IPS-18a (cell line): ENCODE measurements at regions not wholly inside any gene's neighbourhood (a gene's known extent, or its start where the extent isn't known, plus 50 kb on each side); places are given as distances from the start of the nearest gene placed in this dataset.

Experiments used
- H3K27ac ChIP-seq: one replicate; pipeline ENCODE4 v1.5.1; 2013; ENCODE audit warnings: low read length
- H3K27me3 ChIP-seq: one replicate; pipeline ENCODE4 v1.6.1; 2013; ENCODE audit warnings: mild to moderate bottlenecking, low read length; ENCODE audit not compliant: control insufficient read depth, insufficient read depth
- H3K36me3 ChIP-seq: one replicate; pipeline ENCODE4 v1.6.1; 2013; ENCODE audit warnings: low read depth, low read length; ENCODE audit not compliant: control insufficient read depth
- H3K4me1 ChIP-seq: one replicate; pipeline ENCODE4 v1.6.1; 2013; ENCODE audit warnings: low read depth, low read length; ENCODE audit not compliant: control insufficient read depth
- H3K4me3 ChIP-seq: one replicate; pipeline ENCODE4 v1.5.1; 2013; ENCODE audit warnings: low read length
- H3K9ac ChIP-seq: one replicate; pipeline ENCODE4 v1.6.1; 2013; ENCODE audit warnings: mild to moderate bottlenecking, low read length, moderate library complexity
- H3K9me3 ChIP-seq: one replicate; pipeline ENCODE4 v1.6.1; 2013; ENCODE audit warnings: low read depth, low read length; ENCODE audit not compliant: control insufficient read depth

DNA sequence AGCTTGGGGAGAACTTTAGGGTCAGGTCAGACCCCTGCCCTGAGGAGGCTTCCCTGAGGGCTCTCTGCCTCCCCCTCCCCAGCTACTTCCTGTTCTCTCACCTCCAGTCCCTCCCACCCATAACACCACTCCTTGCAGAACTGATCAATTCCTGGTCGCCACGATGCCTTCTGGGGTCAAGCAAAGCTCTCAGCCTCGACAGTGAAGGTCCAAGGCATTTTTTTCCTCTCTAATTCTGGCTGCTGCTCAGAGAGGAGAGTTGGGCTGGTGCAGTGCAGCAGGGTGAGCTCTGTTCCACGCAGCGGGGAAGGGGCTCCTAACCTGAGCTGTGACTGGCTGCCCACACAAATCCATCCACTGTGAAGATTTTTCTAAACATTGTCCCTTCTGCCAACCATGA is 628.4 kb downstream of the BRD1 start:
- Histone ChIP-seq H3K9me3 (no peaks in the 10 kb centered on the region), H3K9ac (no peak overlapping the region), H3K4me1 (peaks cover 15% of the 10 kb centered on the region), H3K4me3 (no peak overlapping the region), H3K27me3 (no peaks in the 10 kb centered on the region), H3K36me3 (no peaks in the 10 kb centered on the region), H3K27ac (no peak overlapping the region)

DNA sequence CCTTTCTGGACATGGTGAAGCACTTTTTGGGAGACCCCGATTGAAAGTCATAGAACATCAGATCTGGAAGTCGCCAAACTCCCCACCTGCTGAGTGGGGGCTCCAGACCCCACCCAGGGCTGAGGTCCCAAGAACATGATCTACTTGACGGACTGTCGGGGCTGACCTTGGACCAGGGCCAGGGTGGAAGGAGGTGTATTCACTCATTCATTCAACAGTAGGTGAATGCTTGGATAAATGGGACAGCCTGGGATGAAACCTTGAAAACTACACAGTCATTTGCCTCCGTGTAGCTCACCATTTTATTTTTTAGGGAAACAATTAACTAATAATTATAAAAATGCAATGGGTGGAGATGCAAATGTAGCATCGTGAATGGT is 629.0 kb downstream of the BRD1 start:
- Histone ChIP-seq H3K9me3 (no peaks in the 10 kb centered on the region), H3K36me3 (no peaks in the 10 kb centered on the region), H3K27me3 (no peaks in the 10 kb centered on the region)

DNA sequence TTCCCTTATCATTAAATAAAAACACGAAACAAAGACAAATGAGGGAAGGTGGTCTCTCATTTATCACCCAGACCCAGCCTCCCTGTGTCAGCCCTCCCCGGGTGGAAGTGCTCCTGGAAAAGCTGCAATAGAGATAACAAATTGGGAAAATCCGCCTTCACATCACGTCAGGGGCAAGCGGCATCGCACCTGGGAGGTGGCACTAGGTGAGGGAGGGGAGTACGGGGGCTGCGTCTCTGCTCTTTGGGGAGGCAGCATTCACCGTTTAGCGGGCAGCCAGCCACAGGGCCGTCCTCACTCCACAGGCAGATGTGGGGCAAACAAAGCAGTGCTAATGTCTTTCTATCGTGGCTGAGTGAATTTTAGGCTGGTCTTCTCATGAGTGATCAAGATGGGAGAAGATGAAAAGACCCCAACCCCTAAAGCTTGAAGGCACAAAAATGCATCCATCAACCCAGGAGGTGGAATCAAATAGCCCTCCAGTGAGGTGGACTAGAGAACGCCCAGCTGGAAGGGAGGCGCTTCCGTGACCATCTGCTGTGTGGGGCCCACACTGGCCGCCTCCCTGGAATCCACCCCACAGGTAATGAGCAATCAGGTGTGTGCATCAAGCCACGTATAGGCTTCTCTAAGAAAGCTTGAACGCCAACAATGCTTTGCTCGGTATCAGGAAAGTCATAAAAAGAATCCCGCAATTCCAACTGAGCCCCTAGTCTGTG is 629.5 kb downstream of the BRD1 start:
- Histone ChIP-seq H3K4me1 (peaks cover 15% of the 10 kb centered on the region), H3K9me3 (no peaks in the 10 kb centered on the region), H3K27me3 (no peaks in the 10 kb centered on the region), H3K27ac (no peak overlapping the region), H3K4me3 (no peak overlapping the region), H3K9ac (no peak overlapping the region), H3K36me3 (no peaks in the 10 kb centered on the region)

More for the DNA sequence above, 629.0 kb downstream of the BRD1 start:
- Histone ChIP-seq H3K4me1 (peaks cover 15% of the 10 kb centered on the region), H3K9ac (no peak overlapping the region), H3K27ac (no peak overlapping the region), H3K4me3 (no peak overlapping the region)

DNA sequence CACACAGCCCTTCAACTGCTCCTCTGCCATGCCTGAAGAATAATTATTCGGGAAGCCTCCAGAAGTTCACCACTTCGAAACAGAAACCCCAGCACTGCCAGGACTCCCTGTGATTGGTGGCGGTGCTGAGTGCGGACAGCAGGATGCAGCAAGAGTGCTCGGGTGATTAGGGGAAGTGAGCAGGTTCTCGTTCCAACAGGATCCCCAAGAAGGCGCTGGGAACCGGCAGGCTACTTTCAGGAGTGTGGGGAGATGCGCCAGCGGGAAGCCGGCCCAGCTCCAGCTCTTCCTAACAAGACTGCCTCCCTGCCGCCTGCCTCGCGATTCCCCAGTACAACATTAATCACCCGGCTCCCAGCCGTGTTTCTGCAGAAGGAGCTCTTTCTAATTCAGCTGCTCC is 630.2 kb downstream of the BRD1 start:
- no peaks in the 10 kb centered on the region for H3K27me3 ChIP-seq
- no peak overlapping the region for H3K27ac ChIP-seq
- H3K36me3 ChIP-seq, result no peaks in the 10 kb centered on the region
- H3K4me3 ChIP-seq, result no peak overlapping the region
- no peaks in the 10 kb centered on the region for H3K9me3 ChIP-seq
- no peak overlapping the region for H3K9ac ChIP-seq
- peaks cover 15% of the 10 kb centered on the region for H3K4me1 ChIP-seq

DNA sequence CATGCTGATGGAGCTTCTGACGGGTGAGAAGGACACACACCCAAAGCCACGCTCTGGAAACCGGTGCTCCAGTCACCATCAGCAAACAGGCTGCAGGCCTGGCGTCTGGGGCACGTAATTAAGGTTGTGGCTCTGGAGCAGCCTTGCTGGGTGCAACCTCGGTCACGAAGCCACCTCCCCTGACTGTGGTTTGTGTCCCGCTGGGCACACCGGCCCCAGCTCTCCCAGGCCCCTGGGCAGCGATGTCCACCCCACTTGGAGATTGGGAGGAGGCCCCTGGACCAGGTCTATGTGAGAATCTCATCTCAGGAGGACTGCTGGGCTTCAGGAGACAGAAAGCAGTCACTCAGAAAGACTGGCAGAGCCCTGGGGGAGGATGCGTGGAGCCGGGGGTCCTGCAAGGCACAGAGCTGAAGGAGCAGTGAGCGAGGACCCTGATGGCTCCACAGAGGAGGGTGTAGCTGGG is 631.6 kb downstream of the BRD1 start:
- peaks cover 15% of the 10 kb centered on the region for H3K4me1 ChIP-seq
- H3K36me3 ChIP-seq, result no peaks in the 10 kb centered on the region
- H3K9me3 ChIP-seq, result no peaks in the 10 kb centered on the region
- no peak overlapping the region for H3K27ac ChIP-seq
- no peaks in the 10 kb centered on the region for H3K27me3 ChIP-seq
- H3K9ac ChIP-seq, result no peak overlapping the region
- no peak overlapping the region for H3K4me3 ChIP-seq

DNA sequence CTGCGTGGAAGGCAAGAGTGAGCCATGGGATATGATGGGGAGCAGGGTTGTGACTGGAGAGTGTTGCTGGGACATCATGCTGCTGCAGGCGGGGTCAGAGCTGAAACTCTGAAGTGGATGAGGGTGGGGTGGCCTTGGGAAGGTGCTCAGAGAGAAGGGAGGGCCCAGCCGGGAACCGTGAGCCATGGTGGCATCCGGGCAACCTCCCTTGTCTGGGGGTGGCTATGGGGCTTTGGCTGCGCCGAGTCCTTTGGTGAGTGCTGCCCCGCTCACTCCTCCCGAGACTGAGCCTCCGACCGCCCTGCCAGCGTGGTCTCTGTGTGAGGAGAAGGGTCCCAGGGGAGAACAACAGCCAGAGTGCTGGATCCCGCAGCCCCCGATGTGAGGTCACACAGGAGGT is 632.0 kb downstream of the BRD1 start:
- peaks cover 15% of the 10 kb centered on the region for H3K4me1 ChIP-seq
- no peak overlapping the region for H3K27ac ChIP-seq
- no peaks in the 10 kb centered on the region for H3K36me3 ChIP-seq
- no peaks in the 10 kb centered on the region for H3K27me3 ChIP-seq
- H3K9me3 ChIP-seq, result no peaks in the 10 kb centered on the region
- H3K4me3 ChIP-seq, result no peak overlapping the region
- H3K9ac ChIP-seq, result no peak overlapping the region

DNA sequence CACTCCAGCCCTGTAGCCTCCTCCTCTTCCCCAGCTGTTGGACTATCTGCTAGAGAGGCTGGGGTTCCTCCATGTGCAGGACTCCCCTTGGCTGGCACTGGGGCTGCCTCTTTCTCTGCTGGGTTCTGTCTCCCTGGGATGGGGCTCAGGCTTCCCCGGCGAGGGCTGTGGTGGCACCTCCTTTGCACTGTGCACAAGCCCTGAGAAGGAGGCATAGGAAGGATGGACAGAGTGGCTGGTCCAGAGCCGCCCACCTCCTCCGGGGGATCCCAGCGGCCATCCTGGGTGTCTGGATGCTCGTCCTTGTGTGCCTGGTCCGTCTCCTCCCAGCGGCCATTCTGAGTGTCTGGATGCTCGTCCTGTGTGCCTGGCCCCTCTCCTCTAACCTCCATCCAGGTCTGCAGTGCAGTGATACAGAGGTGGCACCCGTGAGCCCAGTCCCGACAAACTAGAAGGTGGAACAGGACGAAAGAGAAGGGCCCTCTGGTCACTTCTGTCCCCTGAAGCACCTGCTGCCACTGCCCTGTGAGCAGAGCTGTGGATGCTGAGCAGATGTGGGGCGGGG is 633.7 kb downstream of the BRD1 start:
- Histone ChIP-seq H3K27ac (no peak overlapping the region), H3K4me3 (no peak overlapping the region), H3K4me1 (peaks cover 15% of the 10 kb centered on the region), H3K9me3 (no peaks in the 10 kb centered on the region), H3K9ac (no peak overlapping the region), H3K27me3 (no peaks in the 10 kb centered on the region), H3K36me3 (no peaks in the 10 kb centered on the region)

DNA sequence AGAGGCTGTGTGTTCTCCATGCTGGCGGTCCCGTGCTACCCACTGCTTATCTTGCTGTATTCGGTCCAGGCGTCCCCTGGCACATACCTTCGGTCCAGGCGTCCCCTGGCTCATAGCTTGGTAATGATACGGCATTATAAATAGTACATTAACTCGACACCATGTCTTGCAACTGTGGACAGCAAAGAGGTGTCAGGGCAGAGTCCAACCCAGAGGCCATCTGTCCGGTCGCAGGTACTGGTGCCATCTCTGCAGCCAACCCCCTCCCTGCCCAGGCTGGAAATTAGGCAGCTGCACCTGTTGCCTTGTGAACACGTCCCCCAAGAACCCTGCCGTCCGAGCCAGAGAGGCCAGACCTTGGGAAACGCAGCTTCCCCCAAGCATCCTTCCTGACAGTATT is 634.3 kb downstream of the BRD1 start:
- no peaks in the 10 kb centered on the region for H3K27me3 ChIP-seq
- no peak overlapping the region for H3K27ac ChIP-seq
- no peak overlapping the region for H3K9ac ChIP-seq
- no peak overlapping the region for H3K4me3 ChIP-seq
- no peaks in the 10 kb centered on the region for H3K9me3 ChIP-seq
- H3K4me1 ChIP-seq, result peaks cover 13% of the 10 kb centered on the region
- H3K36me3 ChIP-seq, result no peaks in the 10 kb centered on the region

DNA sequence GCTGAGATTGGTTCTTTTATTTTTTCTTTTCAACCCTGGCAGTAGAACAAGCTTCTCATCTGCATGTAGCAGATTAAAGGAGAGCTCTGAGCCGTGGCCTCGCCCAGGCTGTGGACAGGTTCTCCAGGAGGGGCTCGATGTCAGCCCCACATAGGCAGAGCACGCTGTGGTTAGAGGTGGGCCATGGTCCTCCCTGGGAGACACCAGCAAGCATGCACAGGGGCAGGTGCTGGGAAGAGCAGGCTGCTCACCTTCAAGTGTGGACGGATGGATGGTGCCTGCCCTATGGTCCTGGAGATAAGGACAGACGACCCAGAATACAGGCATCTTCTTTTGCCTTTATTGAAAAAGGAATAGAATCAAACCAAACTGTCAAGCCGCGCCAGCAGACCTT is 634.8 kb downstream of the BRD1 start:
- Histone ChIP-seq H3K36me3 (no peaks in the 10 kb centered on the region), H3K9ac (no peak overlapping the region), H3K4me3 (no peak overlapping the region), H3K4me1 (peaks cover 8% of the 10 kb centered on the region), H3K27me3 (no peaks in the 10 kb centered on the region), H3K27ac (no peak overlapping the region), H3K9me3 (no peaks in the 10 kb centered on the region)

DNA sequence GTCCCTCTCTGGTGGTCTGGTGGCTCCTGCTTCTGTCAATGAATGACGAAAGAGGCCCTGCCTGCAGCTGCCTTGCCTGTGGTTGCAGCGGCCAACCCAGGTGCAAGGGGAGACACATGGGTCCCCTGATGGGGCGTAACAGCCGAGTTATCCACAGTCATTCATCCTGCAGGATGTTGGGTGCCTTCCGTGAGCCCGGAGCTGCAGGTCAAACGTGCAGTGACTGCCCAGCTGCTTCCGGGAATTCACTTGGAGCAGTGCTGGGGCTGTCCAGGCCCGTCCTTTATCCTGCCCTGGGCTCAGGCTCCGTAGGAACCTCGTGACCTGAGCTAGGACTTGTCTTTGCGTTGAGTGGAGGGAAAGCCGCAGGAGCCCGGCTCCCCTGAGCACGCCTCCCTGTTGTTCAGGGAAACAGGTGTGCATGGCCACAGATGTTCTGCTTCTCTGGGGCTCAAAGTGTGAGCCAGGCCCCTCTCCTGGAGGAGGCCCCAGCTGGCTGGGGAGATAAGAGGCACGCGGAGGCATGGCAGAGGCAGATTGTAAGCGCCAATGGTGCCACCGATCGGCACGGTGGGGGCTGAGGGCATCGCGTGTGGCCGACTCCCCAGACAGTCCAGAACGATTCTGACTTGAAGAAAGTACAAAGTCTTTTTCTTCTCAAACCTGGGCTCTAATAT is 635.4 kb downstream of the BRD1 start:
- no peak overlapping the region for H3K4me3 ChIP-seq
- H3K36me3 ChIP-seq, result no peaks in the 10 kb centered on the region
- no peak overlapping the region for H3K27ac ChIP-seq
- no peak overlapping the region for H3K9ac ChIP-seq
- no peaks in the 10 kb centered on the region for H3K9me3 ChIP-seq
- H3K4me1 ChIP-seq, result peaks cover 4% of the 10 kb centered on the region
- no peaks in the 10 kb centered on the region for H3K27me3 ChIP-seq

DNA sequence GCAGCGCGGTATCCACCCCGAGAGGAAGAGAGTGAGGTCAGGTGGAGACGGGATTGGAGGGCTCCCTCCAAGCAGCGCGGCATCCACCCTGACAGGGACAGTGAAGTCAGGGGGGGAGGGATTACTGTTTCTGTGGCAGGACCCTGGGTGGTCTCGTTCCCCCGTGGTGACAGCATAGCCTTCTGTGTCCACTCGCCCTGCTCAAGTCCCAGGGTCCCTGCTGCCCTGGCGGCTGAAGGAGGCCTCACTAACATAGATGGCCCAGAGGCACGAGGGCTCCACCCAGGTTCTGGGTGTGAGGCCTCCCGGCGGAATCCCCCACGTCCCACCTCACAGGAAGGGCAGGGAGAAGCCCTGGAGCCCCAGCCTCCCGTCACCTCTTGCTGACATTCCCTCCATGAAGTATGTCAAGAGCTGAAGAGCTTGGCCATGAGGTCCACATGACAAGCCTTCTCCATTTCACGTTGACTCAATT is 636.1 kb downstream of the BRD1 start:
- Histone ChIP-seq H3K36me3 (no peaks in the 10 kb centered on the region), H3K27ac (no peak overlapping the region), H3K27me3 (no peaks in the 10 kb centered on the region), H3K9ac (no peak overlapping the region), H3K9me3 (no peaks in the 10 kb centered on the region), H3K4me1 (no peaks in the 10 kb centered on the region), H3K4me3 (no peak overlapping the region)
